ENCODE measurements at regions not wholly inside any gene's neighbourhood (a gene's known extent, or its start where the extent isn't known, plus 50 kb on each side); places are given as distances from the start of the nearest gene placed in this dataset.

DNA sequence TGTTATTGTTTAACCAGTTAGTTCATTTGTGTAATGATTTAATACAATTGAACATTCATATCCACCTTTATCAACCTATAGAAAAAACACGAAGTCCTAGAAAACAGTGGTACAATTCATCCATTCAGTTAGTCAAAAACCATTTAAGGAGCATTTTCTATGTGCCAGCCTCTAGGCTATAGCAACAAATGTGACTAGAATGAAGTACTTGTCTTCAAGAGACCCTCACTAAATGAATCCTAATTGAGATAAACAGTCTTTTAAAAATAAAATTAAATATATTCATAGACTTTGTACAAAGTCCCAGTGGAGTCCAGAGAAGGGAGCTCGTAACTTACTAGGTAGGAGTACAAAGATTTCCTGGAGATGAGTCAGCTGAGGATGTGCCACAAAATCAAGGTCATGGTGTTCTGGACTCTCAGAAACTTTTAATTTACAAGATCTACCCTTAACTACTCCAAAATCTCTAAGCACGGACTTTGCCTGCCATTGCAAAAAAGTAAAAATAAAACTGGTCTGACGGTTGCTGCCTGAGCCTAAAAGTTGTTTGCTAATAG is 430.7 kb upstream of the DCN start:
- TF ChIP-seq, protein P1, sequence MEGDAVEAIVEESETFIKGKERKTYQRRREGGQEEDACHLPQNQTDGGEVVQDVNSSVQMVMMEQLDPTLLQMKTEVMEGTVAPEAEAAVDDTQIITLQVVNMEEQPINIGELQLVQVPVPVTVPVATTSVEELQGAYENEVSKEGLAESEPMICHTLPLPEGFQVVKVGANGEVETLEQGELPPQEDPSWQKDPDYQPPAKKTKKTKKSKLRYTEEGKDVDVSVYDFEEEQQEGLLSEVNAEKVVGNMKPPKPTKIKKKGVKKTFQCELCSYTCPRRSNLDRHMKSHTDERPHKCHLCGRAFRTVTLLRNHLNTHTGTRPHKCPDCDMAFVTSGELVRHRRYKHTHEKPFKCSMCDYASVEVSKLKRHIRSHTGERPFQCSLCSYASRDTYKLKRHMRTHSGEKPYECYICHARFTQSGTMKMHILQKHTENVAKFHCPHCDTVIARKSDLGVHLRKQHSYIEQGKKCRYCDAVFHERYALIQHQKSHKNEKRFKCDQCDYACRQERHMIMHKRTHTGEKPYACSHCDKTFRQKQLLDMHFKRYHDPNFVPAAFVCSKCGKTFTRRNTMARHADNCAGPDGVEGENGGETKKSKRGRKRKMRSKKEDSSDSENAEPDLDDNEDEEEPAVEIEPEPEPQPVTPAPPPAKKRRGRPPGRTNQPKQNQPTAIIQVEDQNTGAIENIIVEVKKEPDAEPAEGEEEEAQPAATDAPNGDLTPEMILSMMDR (conservative IDR thresholded peaks at IDR 0.05): no peak
- H3K27ac ChIP-seq: no peak overlapping the region

DNA sequence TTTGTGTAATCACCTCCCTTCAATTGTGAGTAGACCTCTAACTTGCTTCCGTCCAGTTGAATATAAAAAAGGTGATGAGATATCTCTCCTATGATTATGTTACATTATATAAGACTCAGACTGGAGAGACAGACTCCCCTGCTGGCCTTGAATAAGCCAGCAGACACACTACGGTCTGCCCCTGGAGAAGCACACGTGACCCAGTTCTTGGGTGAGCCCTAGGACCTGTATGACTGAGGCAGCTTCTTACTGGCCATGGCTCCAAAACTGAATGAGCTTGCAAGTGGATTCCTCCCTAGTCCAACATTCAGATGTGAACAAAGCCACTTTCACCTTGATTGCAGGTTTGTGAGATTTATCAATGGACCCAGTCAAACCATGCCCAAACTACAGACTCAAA is 427.9 kb upstream of the DCN start:
- TF ChIP-seq, protein P1 (conservative IDR thresholded peaks at IDR 0.05): no peak
- no peak overlapping the region for H3K27ac ChIP-seq

DNA sequence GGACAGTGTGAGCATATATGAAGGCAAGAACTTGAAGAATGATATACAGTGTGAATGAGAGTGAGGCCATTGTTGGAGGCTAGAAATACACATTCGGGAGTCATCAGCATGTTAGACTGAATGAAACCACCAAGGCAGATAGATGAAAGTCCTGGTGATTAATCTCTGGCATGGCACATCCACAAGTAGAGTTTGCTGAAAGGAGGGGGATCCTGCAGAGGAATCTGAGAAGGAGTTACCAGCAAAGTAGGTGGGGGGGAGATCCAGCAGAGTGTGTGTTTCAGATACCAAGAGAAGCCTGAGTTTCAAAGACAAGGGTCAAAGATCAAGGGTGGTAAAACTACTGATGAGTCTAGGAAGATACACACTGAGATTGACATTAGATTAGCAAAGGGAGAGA is 426.7 kb upstream of the DCN start:
- no peak overlapping the region for H3K27ac ChIP-seq
- TF ChIP-seq, protein P1 (conservative IDR thresholded peaks at IDR 0.05): no peak

DNA sequence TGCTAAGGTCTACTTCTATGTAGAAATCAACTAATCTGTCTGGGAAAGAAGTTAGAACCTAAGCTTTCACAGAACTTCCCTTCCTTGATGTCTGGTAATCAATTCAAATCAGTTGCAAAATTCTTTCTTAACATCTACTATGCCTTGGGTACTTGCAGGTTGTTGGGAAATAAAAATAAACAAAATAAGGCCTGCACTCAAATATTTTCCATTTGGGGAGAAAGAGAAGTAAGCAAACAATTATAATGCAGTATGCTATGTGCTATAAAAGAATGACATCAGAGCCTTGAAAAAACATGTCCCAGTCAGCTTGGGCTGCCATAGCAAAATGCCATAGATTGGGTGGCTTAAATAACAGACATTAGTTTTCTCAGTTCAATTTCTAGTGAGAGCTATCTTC is 425.9 kb upstream of the DCN start:
- no peak overlapping the region for H3K27ac ChIP-seq
- TF ChIP-seq, protein P1 (conservative IDR thresholded peaks at IDR 0.05): no peak

DNA sequence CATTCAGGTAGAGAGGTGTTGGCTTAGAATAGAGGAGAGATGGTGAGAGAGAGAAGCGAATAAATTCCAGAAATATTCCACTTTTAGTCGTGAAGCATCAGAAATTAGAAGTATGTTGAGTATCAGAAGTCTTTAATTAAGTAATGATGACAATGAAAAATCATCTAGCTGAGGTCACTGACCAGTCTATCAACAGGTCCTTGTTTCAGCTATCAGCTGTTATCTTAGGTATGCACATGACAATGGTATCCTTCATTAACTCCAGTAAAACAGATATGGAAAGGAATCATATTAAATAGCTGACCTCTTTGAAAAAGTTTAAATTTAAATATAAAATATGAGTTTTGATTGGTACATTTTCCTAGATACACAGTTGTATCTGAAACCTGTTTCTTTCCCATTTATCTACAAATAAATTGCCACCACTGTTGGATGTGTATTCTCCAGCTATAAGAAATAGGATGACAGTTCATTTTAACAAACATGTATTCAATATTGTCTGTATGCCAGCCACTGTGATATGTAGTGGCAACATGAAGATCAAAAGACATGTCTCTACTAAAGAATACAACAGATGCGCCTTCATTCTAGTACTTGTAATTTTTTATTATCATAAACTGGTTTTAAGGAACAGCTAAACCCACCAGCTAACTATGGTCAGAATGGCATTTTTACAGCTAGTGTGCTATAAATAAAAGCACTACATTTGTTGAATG is 424.2 kb upstream of the DCN start:
- no peak overlapping the region for H3K27ac ChIP-seq
- TF ChIP-seq, protein P1 (conservative IDR thresholded peaks at IDR 0.05): no peak

DNA sequence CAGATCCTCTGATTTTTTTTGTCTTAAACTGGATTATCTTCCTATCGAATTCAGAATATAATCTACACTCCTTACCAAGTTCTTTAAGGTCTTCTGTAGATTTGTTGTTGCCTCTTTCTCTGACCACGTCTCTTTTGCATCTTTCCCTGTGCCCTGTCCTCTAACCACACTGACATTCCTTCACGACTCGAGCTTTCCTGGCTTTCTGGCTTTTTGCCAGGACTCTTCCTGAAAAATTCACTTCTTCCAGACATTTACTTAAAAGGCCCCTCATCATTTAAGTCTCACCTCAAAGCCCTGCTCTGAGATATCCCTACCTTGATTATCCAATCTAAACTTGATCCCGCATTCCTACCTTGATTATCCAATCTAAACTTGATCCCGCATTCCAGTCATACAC is 422.3 kb upstream of the DCN start:
- TF ChIP-seq, protein P1 (conservative IDR thresholded peaks at IDR 0.05): no peak
- no peak overlapping the region for H3K27ac ChIP-seq

DNA sequence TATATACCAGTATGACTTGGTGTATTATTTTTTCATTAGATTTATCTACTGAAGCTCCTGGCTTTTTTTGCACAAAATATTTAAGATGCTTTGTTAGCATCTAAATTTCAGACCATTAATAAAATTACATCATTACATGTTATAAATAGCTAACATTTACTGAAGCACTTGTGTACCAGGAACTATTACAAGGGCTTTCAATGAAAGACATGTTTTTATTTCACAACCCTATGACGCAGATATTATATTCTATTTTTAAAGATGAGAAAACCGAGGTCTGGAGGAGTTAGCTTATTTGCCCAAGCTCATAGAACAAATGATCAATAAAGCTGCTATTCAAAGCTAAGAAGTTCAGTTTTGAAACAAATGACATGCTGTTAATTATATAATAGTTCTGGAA is 420.4 kb upstream of the DCN start:
- TF ChIP-seq, protein P1 (conservative IDR thresholded peaks at IDR 0.05): no peak

More for the DNA sequence above, 420.4 kb upstream of the DCN start:
- H3K27ac ChIP-seq: no peak overlapping the region
